ENCODE measurements at regions not wholly inside any gene's neighbourhood (a gene's known extent, or its start where the extent isn't known, plus 50 kb on each side); places are given as distances from the start of the nearest gene placed in this dataset.

DNA sequence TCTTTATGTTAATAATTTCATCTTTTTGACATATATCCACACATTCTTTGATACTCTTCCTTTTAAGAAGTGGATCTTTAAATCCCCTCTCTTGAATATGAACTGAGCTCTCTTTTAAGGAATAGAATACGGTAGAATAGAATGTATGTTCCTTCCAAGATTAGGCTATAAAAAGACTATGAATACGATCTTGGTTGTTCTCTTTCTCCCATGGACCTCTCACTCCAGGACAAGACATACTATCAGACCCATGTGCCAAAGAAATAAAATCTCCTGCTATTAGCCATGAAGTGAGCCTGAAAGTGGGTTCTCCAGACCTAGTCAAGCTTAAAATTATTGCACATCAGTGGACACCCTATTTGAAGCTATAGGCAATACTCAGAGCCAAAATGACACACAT is 392.2 kb upstream of the ANO3 start:
- H3K27me3 ChIP-seq (ENCODE audit: insufficient read depth): no peaks in the 10 kb centered on the region
- Mint-ChIP-seq H3K9me3 (peaks cover 15% of the 10 kb centered on the region; the same call in 2 of the 3 replicates), H3K27ac (no peak overlapping the region), H3K27me3 (ENCODE audit: insufficient read depth, low read depth, poor library complexity) (peaks cover 2% of the 10 kb centered on the region), H3K36me3 (ENCODE audit: low read depth) (peaks cover 11% of the 10 kb centered on the region; the same call in 2 of the 3 replicates), H3K4me3 (no peak overlapping the region), H3K4me1 (peaks cover 11% of the 10 kb centered on the region)
- no peak overlapping the region for H3K27ac ChIP-seq (ENCODE audit: low read depth)
- TF ChIP-seq ZNF114 (CRISPR knock-in tag; IDR thresholded peaks at IDR 0.05) (no peak), ETS1 (IDR thresholded peaks at IDR 0.05) (no peak), STAT1 (IDR thresholded peaks at IDR 0.05; ENCODE audit: unreplicated experiment) (no peak), CREB1 (CRISPR knock-in tag; IDR thresholded peaks at IDR 0.05; ENCODE audit: low read depth) (no peak), JUNB (IDR thresholded peaks at IDR 0.05; ENCODE audit: unreplicated experiment) (no peak), CTCF (conservative IDR thresholded peaks at IDR 0.05; ENCODE audit: low read depth in 2 of 2) (no peak), EZH2 (IDR thresholded peaks at IDR 0.05; ENCODE audit: low read depth, unreplicated experiment) (no peak), EZH2phosphoT487 (IDR thresholded peaks at IDR 0.05; ENCODE audit: unreplicated experiment) (no peak), POLR2AphosphoS5 (IDR thresholded peaks at IDR 0.05; ENCODE audit: low read depth) (no peak), ZNF331 (CRISPR knock-in tag; IDR thresholded peaks at IDR 0.05; ENCODE audit: low read depth) (no peak), NANOG (IDR thresholded peaks at IDR 0.05; ENCODE audit: borderline replicate concordance) (no peak)
- TF ChIP-seq, protein P1, sequence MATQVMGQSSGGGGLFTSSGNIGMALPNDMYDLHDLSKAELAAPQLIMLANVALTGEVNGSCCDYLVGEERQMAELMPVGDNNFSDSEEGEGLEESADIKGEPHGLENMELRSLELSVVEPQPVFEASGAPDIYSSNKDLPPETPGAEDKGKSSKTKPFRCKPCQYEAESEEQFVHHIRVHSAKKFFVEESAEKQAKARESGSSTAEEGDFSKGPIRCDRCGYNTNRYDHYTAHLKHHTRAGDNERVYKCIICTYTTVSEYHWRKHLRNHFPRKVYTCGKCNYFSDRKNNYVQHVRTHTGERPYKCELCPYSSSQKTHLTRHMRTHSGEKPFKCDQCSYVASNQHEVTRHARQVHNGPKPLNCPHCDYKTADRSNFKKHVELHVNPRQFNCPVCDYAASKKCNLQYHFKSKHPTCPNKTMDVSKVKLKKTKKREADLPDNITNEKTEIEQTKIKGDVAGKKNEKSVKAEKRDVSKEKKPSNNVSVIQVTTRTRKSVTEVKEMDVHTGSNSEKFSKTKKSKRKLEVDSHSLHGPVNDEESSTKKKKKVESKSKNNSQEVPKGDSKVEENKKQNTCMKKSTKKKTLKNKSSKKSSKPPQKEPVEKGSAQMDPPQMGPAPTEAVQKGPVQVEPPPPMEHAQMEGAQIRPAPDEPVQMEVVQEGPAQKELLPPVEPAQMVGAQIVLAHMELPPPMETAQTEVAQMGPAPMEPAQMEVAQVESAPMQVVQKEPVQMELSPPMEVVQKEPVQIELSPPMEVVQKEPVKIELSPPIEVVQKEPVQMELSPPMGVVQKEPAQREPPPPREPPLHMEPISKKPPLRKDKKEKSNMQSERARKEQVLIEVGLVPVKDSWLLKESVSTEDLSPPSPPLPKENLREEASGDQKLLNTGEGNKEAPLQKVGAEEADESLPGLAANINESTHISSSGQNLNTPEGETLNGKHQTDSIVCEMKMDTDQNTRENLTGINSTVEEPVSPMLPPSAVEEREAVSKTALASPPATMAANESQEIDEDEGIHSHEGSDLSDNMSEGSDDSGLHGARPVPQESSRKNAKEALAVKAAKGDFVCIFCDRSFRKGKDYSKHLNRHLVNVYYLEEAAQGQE (IDR thresholded peaks at IDR 0.05; ENCODE audit: unreplicated experiment): no peak
- TF ChIP-seq, protein P2, sequence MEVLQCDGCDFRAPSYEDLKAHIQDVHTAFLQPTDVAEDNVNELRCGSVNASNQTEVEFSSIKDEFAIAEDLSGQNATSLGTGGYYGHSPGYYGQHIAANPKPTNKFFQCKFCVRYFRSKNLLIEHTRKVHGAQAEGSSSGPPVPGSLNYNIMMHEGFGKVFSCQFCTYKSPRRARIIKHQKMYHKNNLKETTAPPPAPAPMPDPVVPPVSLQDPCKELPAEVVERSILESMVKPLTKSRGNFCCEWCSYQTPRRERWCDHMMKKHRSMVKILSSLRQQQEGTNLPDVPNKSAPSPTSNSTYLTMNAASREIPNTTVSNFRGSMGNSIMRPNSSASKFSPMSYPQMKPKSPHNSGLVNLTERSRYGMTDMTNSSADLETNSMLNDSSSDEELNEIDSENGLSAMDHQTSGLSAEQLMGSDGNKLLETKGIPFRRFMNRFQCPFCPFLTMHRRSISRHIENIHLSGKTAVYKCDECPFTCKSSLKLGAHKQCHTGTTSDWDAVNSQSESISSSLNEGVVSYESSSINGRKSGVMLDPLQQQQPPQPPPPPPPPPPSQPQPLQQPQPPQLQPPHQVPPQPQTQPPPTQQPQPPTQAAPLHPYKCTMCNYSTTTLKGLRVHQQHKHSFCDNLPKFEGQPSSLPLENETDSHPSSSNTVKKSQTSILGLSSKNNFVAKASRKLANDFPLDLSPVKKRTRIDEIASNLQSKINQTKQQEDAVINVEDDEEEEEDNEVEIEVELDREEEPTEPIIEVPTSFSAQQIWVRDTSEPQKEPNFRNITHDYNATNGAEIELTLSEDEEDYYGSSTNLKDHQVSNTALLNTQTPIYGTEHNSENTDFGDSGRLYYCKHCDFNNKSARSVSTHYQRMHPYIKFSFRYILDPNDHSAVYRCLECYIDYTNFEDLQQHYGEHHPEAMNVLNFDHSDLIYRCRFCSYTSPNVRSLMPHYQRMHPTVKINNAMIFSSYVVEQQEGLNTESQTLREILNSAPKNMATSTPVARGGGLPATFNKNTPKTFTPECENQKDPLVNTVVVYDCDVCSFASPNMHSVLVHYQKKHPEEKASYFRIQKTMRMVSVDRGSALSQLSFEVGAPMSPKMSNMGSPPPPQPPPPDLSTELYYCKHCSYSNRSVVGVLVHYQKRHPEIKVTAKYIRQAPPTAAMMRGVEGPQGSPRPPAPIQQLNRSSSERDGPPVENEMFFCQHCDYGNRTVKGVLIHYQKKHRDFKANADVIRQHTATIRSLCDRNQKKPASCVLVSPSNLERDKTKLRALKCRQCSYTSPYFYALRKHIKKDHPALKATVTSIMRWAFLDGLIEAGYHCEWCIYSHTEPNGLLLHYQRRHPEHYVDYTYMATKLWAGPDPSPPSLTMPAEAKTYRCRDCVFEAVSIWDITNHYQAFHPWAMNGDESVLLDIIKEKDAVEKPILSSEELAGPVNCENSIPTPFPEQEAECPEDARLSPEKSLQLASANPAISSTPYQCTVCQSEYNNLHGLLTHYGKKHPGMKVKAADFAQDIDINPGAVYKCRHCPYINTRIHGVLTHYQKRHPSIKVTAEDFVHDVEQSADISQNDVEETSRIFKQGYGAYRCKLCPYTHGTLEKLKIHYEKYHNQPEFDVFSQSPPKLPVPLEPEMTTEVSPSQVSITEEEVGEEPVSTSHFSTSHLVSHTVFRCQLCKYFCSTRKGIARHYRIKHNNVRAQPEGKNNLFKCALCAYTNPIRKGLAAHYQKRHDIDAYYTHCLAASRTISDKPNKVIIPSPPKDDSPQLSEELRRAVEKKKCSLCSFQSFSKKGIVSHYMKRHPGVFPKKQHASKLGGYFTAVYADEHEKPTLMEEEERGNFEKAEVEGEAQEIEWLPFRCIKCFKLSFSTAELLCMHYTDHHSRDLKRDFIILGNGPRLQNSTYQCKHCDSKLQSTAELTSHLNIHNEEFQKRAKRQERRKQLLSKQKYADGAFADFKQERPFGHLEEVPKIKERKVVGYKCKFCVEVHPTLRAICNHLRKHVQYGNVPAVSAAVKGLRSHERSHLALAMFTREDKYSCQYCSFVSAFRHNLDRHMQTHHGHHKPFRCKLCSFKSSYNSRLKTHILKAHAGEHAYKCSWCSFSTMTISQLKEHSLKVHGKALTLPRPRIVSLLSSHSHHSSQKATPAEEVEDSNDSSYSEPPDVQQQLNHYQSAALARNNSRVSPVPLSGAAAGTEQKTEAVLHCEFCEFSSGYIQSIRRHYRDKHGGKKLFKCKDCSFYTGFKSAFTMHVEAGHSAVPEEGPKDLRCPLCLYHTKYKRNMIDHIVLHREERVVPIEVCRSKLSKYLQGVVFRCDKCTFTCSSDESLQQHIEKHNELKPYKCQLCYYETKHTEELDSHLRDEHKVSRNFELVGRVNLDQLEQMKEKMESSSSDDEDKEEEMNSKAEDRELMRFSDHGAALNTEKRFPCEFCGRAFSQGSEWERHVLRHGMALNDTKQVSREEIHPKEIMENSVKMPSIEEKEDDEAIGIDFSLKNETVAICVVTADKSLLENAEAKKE (CRISPR knock-in tag; IDR thresholded peaks at IDR 0.05): no peak
- H4K20me1 ChIP-seq (replicated peaks; ENCODE audit: insufficient read depth): no peaks in the 10 kb centered on the region
- H2AFZ ChIP-seq: no peak overlapping the region
- H3K4me1 ChIP-seq (ENCODE audit: insufficient read depth): peaks cover 24% of the 10 kb centered on the region
- no peak overlapping the region for H3K4me3 ChIP-seq
- H3F3A ChIP-seq (replicated peaks; ENCODE audit: low read depth): no peaks in the 10 kb centered on the region
- H3K36me3 ChIP-seq (ENCODE audit: insufficient read depth): no peaks in the 10 kb centered on the region
- no peaks in the 10 kb centered on the region for H3K9me2 ChIP-seq (ENCODE audit: insufficient read depth)
- no peak overlapping the region for H3K4me2 ChIP-seq
- ATAC-seq (no peak), DNase-seq (ENCODE audit: low spot score) (no peak)
- H3K79me2 ChIP-seq (replicated peaks; ENCODE audit: insufficient read depth): no peaks in the 10 kb centered on the region

All from GM23338 (cell line).